K562 (cell line): ENCODE measurements at regions not wholly inside any gene's neighbourhood (a gene's known extent, or its start where the extent isn't known, plus 50 kb on each side); places are given as distances from the start of the nearest gene placed in this dataset.

Experiments
- ARID3A ChIP-seq: IDR thresholded peaks from 2 replicates; pipeline ENCODE4 v1.6.1; 2012; ENCODE audit warnings: low read depth, low read length, improper control_type of control experiment, borderline replicate concordance
- BCLAF1 ChIP-seq, 2 experiments: fragments of 450-650 bp in 1 of 2; IDR thresholded peaks; 2 replicates each; pipeline ENCODE4 v1.6.1; 2011 to 2017; ENCODE audit warnings: low read depth in 2 of 2, antibody characterized with exemption in 1 of 2, borderline replicate concordance in 1 of 2, low read length in 1 of 2, mild to moderate bottlenecking in 1 of 2, mixed read lengths in 1 of 2; ENCODE audit not compliant: control insufficient read depth in 1 of 2
- IRF2 ChIP-seq: sonication (generic); formaldehyde crosslinking; IDR thresholded peaks from 2 replicates; pipeline ENCODE4 v1.8.1; 2022; ENCODE audit warnings: mild to moderate bottlenecking, missing genetic modification reagents
- KDM1A ChIP-seq, 2 experiments: fragments of 450-650 bp; IDR thresholded peaks; 2 replicates each; pipeline ENCODE4 v1.6.1; 2016; ENCODE audit warnings: mild to moderate bottlenecking in 2 of 2
- MEF2A ChIP-seq: IDR thresholded peaks from 2 replicates; pipeline ENCODE4 v1.6.1; 2011; ENCODE audit warnings: low read depth, mild to moderate bottlenecking, low read length, moderate library complexity; ENCODE audit not compliant: control insufficient read depth
- MEF2D ChIP-seq: conservative IDR thresholded peaks from 2 replicates; pipeline ENCODE4 v1.6.1; 2016; ENCODE audit warnings: low read depth, missing genetic modification characterization, missing compliant biosample characterization
- NCOA4 ChIP-seq: fragments of 450-650 bp; IDR thresholded peaks from 2 replicates; pipeline ENCODE4 v1.6.1; 2018; ENCODE audit warnings: mild to moderate bottlenecking; ENCODE audit not compliant: partially characterized antibody
- NFYB ChIP-seq: IDR thresholded peaks from 2 replicates; pipeline ENCODE4 v1.6.1; 2011; ENCODE audit warnings: mild to moderate bottlenecking, moderate library complexity; ENCODE audit not compliant: insufficient read length; ENCODE audit errors: extremely low read depth
- RBBP5 ChIP-seq: fragments of 200-600 bp; sonication (generic); IDR thresholded peaks from 2 replicates; pipeline ENCODE4 v1.6.1; 2012; ENCODE audit warnings: borderline replicate concordance, mild to moderate bottlenecking, low read length, control low read depth, inconsistent platforms; ENCODE audit not compliant: insufficient read depth, poor library complexity, severe bottlenecking
- SIN3B ChIP-seq: fragments of 450-650 bp; IDR thresholded peaks from 2 replicates; pipeline ENCODE4 v1.6.1; 2017; ENCODE audit warnings: low read depth, mild to moderate bottlenecking, moderate library complexity
- SMC3 ChIP-seq: conservative IDR thresholded peaks from 2 replicates; pipeline ENCODE4 v1.6.1; 2011; ENCODE audit warnings: low read depth, low read length, improper control_type of control experiment; ENCODE audit not compliant: insufficient read depth
- SRSF9 ChIP-seq: fragments of 200-400 bp; formaldehyde crosslinking; IDR thresholded peaks from 2 replicates; pipeline ENCODE4 v1.6.1; 2017; ENCODE audit warnings: low read depth, low read length, borderline replicate concordance
- ZNF316 ChIP-seq: fragments of 450-650 bp; IDR thresholded peaks from 2 replicates; pipeline ENCODE4 v1.6.1; 2016
- ZNF436 ChIP-seq: fragments of 250-450, 450-650 bp; sonication (Bioruptor Pico); formaldehyde crosslinking; IDR thresholded peaks from 2 replicates; pipeline ENCODE4 v1.7.0; 2020; ENCODE audit warnings: mild to moderate bottlenecking
- ZNF512 ChIP-seq: IDR thresholded peaks from 2 replicates; pipeline ENCODE4 v1.6.1; 2016; ENCODE audit warnings: missing genetic modification characterization, missing compliant biosample characterization
- TF ChIP-seq, protein P1 (sequence below): sonication (generic); IDR thresholded peaks from 2 replicates; pipeline ENCODE4 v1.6.1; 2016
- TF ChIP-seq, protein P2 (sequence below): fragments of 200-800 bp; sonication (Bioruptor generic); IDR thresholded peaks from 2 replicates; pipeline ENCODE4 v1.6.1; 2017; ENCODE audit warnings: missing genetic modification characterization, missing compliant biosample characterization

DNA sequence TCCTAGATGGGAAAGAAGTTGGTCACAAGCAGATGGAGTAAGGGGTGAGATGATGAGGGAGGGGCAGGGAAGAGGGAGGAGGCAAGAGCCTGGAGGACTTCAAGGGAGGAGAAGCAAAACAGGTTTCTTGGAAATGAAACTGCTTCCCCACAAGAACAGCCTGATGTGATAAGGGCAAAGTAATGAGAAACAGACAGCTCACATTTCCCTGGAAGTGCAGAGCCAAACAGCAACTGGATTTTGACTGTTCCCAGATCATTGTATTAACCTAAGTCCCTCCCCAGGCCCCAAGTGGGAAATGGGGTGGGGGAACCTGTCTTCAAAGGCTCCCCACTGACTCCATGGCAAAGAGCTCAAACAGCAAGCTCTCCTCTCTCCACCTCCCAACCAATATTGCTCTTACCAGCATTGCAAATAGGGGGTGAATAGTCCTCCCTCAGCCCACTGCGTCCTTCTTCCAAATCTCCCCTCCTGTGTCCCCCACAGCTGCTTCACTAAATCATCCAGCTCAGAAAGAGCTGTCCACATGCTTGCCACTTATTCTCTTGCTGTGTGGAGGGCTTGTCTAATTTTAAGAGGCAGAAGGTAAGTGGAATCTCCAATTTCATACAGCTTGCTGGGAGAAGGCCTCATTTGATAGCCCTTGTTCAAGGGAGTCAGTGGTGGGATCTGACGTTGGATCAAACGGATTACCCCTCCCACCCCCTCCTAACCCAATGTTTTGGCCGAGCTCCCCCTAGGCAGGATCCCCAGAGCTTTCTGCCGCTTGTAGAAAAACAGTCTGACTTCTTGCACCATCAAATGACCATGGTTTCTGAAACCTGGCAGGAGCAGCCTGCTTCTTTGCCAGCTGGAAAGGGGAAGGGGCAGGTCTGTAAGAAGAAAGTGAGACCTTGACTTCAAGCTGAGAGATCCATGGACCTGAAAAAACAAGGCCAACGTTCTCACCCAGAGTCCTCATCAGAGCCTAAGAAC lies 56.3 kb upstream of the SMIM36 start (continued):
- TF ChIP-seq, protein P1, sequence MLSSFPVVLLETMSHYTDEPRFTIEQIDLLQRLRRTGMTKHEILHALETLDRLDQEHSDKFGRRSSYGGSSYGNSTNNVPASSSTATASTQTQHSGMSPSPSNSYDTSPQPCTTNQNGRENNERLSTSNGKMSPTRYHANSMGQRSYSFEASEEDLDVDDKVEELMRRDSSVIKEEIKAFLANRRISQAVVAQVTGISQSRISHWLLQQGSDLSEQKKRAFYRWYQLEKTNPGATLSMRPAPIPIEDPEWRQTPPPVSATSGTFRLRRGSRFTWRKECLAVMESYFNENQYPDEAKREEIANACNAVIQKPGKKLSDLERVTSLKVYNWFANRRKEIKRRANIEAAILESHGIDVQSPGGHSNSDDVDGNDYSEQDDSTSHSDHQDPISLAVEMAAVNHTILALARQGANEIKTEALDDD, result no peak
- 0 out of 2 replicates have a peak, but pooled peaks have one; percentile 42 for TF ChIP-seq ARID3A
- TF ChIP-seq, protein P2, sequence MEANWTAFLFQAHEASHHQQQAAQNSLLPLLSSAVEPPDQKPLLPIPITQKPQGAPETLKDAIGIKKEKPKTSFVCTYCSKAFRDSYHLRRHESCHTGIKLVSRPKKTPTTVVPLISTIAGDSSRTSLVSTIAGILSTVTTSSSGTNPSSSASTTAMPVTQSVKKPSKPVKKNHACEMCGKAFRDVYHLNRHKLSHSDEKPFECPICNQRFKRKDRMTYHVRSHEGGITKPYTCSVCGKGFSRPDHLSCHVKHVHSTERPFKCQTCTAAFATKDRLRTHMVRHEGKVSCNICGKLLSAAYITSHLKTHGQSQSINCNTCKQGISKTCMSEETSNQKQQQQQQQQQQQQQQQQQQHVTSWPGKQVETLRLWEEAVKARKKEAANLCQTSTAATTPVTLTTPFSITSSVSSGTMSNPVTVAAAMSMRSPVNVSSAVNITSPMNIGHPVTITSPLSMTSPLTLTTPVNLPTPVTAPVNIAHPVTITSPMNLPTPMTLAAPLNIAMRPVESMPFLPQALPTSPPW, result no peak
- TF ChIP-seq ZNF512, result no peak
- peak; percentile 36 for TF ChIP-seq RBBP5
- TF ChIP-seq NCOA4, result no peak
- no peak for TF ChIP-seq SMC3
- TF ChIP-seq IRF2 (CRISPR knock-in tag), result no peak
- TF ChIP-seq SIN3B, result no peak
- no peak for TF ChIP-seq NFYB
- no peak for TF ChIP-seq ZNF316
- TF ChIP-seq KDM1A (IDR thresholded peaks at IDR 0.05), result 0 out of 4 replicates have a peak, but pooled peaks of 1 of the 2 experiments have one; percentile 20
- TF ChIP-seq MEF2A, result no peak
- TF ChIP-seq ZNF436, result no peak
- no peak for TF ChIP-seq SRSF9
- no peak for TF ChIP-seq MEF2D (tag)
- TF ChIP-seq BCLAF1 (IDR thresholded peaks at IDR 0.05; ENCODE audit: borderline replicate concordance in 1 of 2, control insufficient read depth in 1 of 2, low read depth in 2 of 2, low read length in 1 of 2), result no peak
